GM23248 (cell line): ENCODE measurements at regions not wholly inside any gene's neighbourhood (a gene's known extent, or its start where the extent isn't known, plus 50 kb on each side); places are given as distances from the start of the nearest gene placed in this dataset.
"Not testable (repeated sequence)": the region's sequence is repeated elsewhere in the genome, so short reads cannot be mapped to it uniquely, and the experiment has no call there.

ENCODE experiments used
- EZH2 ChIP-seq: fragments of 200-600 bp; sonication (generic); IDR thresholded peaks from 2 replicates; pipeline ENCODE4 v1.6.1; 2018; ENCODE audit warnings: antibody characterized with exemption, mild to moderate bottlenecking; ENCODE audit not compliant: insufficient read depth, poor library complexity, severe bottlenecking
- EZH2phosphoT487 ChIP-seq: fragments of 200-600 bp; sonication (generic); IDR thresholded peaks from 2 replicates; pipeline ENCODE4 v1.6.1; 2018; ENCODE audit warnings: antibody characterized with exemption, moderate library complexity, mild to moderate bottlenecking, low read depth; ENCODE audit not compliant: insufficient read depth

- TF ChIP-seq EZH2phosphoT487, EZH2: not testable (repeated sequence)
These were observed 74.4 kb upstream of the DMRT1 start for GRCh38 chr9:767061-767561.
